DMS153 (cell line): ENCODE measurements at regions not wholly inside any gene's neighbourhood (a gene's known extent, or its start where the extent isn't known, plus 50 kb on each side); places are given as distances from the start of the nearest gene placed in this dataset.
"Not testable (repeated sequence)": the region's sequence is repeated elsewhere in the genome, so short reads cannot be mapped to it uniquely, and the experiment has no call there.

ENCODE experiments used
- DNase-seq: peaks from one replicate; lab custom pipeline; 2025; lab: John Stamatoyannopoulos, UW

GRCh38 chr9:104195142-104195541 is 101.0 kb downstream of the SMC2 start:
- not testable (repeated sequence) for DNase-seq

- no peak for DNase-seq
Measured at GRCh38 chr9:104200456-104200994, 106.4 kb downstream of the SMC2 start.

GRCh38 chr9:104206766-104207165 is 112.7 kb downstream of the SMC2 start:
- DNase-seq, result no peak

DNA sequence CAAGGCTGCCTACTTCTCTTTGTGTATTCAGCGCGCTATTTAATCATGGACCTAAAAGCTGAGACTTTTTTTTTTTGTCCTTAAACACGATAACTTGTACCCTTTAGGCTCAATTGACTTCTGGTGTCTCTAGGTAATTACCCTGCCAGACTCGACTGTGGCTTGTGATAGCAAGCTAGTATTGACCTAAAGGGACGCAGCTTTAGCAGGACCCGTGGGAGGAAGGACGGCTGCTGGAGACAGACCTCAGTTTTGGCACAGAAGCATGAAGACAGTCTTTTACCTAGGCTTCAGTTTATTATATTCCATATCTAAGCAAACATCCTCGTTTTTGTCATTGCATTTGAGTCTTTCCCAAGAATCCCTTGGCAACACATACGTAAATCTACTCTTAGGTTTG is 115.3 kb downstream of the SMC2 start:
- DNase-seq, result no peak

DNA sequence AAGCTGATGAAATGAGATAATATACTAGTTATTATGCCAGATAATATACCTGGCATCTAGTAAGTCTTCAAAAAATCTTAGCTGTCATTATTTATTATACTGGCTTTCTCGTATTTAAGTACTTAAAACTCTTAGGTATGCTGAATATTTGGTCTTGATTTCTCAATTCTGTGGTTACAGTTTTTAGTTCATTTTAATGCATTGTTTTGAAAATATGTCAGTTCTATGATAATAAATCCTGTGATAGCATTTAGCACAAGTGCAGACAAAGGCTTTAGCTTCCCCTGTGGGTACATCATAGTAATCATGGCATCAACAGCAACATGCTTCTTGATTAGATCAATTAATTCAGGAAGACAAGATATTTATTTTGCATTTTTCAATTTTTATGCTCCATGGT is 133.0 kb downstream of the SMC2 start:
- no peak for DNase-seq

DNA sequence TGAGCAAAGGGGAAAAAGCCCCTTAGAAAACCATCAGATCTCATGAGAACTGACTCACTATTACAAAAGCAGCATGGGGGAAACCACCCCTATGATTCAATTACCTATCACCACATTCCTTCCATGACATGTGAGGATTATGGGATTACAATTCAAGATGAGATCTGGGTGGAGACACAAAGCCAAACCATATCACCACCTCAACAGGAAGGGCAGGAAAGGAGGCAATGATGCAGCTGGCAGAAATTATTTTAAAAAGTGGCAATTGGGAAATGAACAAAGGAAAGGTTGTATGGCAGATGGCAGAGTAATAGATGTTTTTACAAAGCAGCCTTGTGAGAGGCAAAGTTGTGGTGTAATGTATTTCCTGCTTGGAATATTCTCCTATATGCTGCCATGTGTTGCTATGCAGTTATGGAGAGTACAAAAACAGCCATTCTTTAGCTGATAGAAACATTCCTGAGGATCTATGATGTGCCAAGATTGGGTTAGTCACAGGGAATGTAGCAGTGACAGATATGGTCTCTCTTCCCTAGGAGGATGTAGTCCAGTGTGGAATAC is 138.8 kb downstream of the SMC2 start:
- DNase-seq, result no peak

DNA sequence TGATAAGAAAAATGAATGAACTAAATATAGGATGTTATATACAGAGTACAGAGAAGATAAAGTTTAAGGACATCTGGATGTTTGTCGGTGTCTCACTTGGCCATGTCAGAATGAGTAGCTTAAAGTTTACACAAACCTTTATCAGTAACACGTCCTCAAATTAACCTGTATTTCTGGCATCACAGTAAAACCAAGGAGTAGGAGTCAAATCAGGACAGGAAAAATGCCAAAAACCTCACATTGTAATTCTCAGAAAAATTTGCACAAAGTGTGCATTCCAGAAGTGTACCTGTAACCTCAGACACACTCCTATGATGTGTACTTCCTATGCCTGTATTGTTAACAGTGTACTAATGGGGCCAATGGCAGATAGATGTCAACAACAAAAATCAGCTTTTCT is 139.3 kb downstream of the SMC2 start:
- DNase-seq, result no peak

DNA sequence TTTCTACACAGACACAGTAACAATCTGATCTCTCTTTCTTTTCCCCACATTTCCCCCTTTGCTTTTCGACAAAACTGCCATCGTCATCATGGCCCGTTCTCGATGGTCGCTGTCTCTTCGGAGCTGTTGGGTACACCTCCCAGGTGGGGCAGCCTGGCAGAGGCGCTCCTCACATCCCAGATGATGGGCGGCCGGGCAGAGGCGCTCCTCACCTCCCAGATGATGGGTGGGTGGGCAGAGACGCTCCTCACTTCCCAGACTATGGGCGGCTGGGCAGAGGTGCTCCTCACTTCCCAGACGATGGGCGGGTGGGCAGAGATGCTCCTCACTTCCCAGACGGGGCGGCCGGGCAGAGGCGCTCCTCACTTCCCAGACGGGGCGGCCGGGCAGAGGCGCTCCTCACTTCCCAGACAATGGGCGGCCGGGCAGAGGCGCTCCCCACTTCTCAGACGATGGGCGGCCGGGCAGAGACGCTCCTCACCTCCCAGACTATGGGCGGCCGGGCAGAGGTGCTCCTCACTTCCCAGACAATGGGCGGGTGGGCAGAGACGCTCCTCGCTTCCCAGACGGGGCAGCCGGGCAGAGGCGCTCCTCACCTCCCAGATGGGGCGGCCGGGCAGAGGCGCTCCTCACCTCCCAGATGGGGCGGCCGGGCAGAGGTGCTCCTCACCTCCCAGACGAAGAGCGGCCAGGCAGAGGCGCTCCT is 140.7 kb downstream of the SMC2 start:
- DNase-seq, result not testable (repeated sequence)

DNA sequence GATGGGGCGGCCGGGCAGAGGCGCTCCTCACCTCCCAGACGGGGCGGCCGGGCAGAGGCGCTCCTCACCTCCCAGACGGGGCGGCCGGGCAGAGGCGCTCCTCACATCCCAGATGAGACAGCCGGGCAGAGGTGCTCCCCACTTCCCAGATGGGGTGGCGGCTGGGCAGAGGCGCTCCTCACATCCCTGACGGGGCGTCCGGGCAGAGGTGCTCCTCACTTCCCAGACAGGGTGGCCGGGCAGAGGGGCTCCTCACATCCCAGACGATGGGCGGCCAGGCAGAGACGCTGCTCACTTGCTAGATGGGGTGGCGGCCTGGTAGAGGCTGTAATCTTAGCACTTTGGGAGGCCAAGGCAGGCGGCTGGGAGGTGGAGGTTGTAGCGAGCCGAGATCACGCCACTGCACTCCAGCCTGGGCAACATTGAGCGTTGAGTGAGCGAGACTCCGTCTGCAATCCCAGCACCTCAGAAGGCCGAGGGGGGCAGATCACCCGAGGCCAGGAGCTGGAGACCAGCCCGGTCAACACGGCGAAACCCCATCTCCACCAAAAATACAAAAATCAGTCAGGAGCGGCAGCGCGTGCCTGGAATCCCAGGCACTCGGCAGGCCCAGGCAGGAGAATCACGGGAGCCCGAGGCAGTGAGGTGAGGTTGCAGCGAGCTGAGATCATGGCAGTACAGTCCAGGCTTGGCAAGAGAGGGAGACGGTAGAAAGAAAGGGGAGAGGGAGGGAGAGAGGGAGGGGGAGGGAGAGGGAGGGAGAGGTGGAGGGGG is 141.4 kb downstream of the SMC2 start:
- not testable (repeated sequence) for DNase-seq

GRCh38 chr9:104238668-104239067 is 144.6 kb downstream of the SMC2 start:
- DNase-seq, result no peak

DNA sequence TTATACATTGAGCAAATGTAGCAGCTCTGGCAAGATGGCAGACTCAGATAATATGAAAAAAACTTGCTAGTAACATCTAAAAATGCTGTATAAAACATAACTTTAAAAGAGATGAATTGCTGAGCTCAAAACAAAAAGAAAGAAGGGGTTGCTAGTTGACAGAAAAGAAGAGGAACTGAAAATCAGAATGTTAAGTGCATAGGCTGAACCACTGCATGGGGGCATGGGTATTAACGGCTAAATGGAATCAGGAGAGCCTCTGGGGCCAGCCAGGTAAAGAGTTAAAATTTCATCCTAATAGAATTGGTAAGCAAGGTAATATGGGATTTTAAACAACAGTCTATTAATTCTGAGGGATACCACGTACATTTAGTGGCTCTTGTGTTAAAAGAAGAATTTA is 146.8 kb downstream of the SMC2 start:
- DNase-seq, result no peak

DNA sequence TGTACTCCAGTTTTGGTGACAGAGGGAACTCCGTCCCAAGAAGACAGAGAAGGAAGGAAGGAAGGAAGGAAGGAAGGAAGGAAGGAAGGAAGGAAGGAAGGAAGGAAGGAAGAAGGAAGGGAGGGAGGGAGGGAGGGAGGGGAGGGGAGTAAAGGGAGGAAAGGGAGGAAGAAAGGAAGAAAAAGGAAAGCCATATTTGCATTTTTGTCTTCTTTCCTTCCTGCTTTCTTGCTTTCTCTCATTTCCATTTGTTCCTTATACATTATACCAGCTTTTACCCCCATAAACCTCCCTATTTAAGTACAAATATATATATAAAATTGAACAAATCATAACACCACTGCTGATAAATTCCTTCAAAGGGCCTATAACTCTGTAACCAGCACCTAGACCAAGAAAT is 151.8 kb downstream of the SMC2 start:
- DNase-seq, result no peak

GRCh38 chr9:104247899-104248460 is 153.9 kb downstream of the SMC2 start:
- DNase-seq, result no peak

- no peak for DNase-seq
Measured at GRCh38 chr9:104256031-104256695, 162.1 kb downstream of the SMC2 start.

DNA sequence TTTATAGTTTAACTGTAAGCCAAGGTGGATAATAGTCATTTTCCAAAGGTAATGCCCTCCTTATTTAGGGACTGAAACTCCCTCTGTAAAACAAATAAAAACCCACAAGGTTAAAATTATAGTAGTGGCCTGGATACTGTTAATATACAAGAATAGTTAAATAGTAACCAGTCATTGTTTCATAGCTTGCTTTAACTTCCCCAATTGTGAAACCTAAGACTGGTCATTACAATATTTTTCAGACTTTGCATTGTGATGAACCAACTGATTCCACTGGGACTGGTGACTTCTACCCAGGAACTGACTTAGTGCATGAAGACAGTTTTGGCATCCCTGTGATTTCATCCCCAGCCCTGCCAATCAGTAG is 162.6 kb downstream of the SMC2 start:
- no peak for DNase-seq

DNA sequence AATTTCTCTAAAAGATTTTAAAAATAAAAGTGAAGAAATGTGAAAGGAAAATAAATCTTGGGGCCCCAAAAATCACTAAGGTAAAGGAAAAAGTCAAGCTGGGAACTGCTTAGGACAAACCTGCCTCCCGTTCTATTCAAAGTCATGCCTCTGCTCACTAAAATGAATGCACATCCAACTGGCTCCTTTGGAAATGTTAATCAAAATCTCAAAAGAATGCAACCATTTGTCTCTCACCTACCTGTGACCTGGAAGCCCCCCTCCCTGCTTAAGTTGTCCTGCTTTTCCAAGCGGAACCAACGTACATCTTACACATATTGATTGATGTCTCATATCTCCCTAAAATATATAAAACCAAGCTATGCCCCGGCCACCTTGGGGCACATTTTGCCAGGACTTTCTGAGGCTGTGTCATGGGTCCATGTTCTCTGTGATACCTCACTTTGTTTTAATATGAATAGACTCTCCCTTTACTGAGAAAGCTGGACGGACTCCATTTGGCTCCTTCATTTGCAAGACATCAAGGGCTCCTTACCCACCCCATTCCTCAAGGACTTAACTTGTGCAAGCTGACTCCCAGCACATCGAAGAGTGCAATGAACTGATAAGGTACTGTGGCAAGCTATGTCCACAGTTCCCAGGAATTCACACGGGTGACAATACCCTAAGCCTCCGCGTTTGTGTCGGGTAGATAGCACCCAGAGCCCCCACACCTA is 164.3 kb downstream of the SMC2 start:
- no peak for DNase-seq

GRCh38 chr9:104260004-104260403 is 165.9 kb downstream of the SMC2 start:
- DNase-seq, result no peak

- DNase-seq, result no peak
Measured at GRCh38 chr9:104263942-104264341, 169.8 kb downstream of the SMC2 start.

DNA sequence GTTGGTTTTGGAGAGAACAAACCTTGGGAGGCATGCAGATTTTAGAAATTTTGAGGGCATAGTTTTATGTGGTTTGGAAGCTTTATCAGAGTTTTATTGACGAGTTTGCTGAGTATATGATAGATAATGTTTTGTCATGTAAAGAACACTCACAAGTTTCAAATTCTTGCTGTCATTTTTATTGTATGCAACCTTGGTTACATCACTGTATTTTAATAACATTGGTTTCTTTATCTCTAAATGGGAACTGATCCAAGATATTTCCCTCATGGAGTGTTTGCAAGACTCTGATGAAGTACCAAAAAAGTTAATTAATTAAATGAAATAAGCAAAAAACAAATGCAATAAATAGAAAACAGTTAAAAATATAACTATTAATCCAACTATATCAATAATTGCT is 170.3 kb downstream of the SMC2 start:
- DNase-seq, result no peak

DNA sequence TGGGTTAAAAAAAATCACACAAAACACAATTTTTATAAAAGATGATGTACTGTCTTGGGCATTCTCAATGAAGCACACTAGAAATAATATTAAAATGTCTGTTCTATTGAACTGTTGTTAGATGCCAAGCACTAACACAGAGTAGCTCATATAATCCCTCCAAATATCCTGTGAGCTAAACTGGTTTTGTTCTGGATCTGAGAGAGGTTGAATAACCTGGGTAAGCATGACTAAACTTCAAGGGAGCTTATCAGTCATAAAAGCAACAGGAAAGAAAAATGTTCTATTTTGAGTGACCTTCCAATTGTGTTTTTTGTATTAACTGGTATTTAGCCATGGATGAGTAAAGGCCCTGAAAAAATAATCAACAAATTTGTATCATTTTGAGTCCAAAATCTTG is 175.3 kb downstream of the SMC2 start:
- DNase-seq, result no peak
